HepG2 (cell line): ENCODE measurements at regions not wholly inside any gene's neighbourhood (a gene's known extent, or its start where the extent isn't known, plus 50 kb on each side); places are given as distances from the start of the nearest gene placed in this dataset.

Experiments used
- EP300 ChIP-seq, 3 experiments: sonication (generic) in 1 of 3; formaldehyde crosslinking in 1 of 3; IDR thresholded peaks; 2 replicates each; pipeline versions ENCODE4 v1.5.1 to v1.6.1; 2011 to 2020; ENCODE audit warnings: low read depth in 2 of 3, low read length in 2 of 3, borderline replicate concordance in 1 of 3, improper control_type of control experiment in 1 of 3, mild to moderate bottlenecking in 1 of 3, missing genetic modification reagents in 1 of 3, moderate library complexity in 1 of 3
- FOXA3 ChIP-seq: IDR thresholded peaks from 2 replicates; pipeline ENCODE4 v1.6.1; 2016; ENCODE audit warnings: missing genetic modification reagents, missing compliant biosample characterization
- FOXM1 ChIP-seq: sonication (generic); formaldehyde crosslinking; IDR thresholded peaks from 2 replicates; pipeline ENCODE4 v1.5.0; 2020; ENCODE audit warnings: missing genetic modification reagents
- GABPA ChIP-seq, 2 experiments: IDR thresholded peaks; 2 replicates each; pipeline ENCODE4 v1.6.1; 2011 to 2016; ENCODE audit warnings: low read depth in 2 of 2, low read length in 1 of 2, missing biosample characterization in 1 of 2, missing genetic modification characterization in 1 of 2
- IRF2 ChIP-seq: IDR thresholded peaks from 2 replicates; pipeline ENCODE4 v1.6.1; 2018; ENCODE audit warnings: missing genetic modification reagents, missing compliant biosample characterization
- MAFG ChIP-seq: sonication (generic); formaldehyde crosslinking; IDR thresholded peaks from 2 replicates; pipeline ENCODE4 v1.5.1; 2020; ENCODE audit warnings: mild to moderate bottlenecking, missing genetic modification reagents
- SALL1 ChIP-seq: sonication (generic); formaldehyde crosslinking; IDR thresholded peaks from 2 replicates; pipeline ENCODE4 v1.8.0; 2022; ENCODE audit warnings: mild to moderate bottlenecking, missing genetic modification reagents
- SKI ChIP-seq: fragments of 450-650 bp; IDR thresholded peaks from one replicate; pipeline ENCODE4 v1.6.1; 2018; ENCODE audit warnings: mild to moderate bottlenecking; ENCODE audit not compliant: partially characterized antibody
- SRY ChIP-seq: sonication (generic); formaldehyde crosslinking; IDR thresholded peaks from 2 replicates; pipeline ENCODE4 v1.8.0; 2022; ENCODE audit warnings: mild to moderate bottlenecking, missing genetic modification reagents
- TEAD3 ChIP-seq: optimal IDR thresholded peaks from 2 replicates; pipeline ENCODE3; 2016; ENCODE audit warnings: borderline replicate concordance
- ZMYM2 ChIP-seq: sonication (generic); formaldehyde crosslinking; IDR thresholded peaks from 2 replicates; pipeline ENCODE4 v1.8.0; 2022; ENCODE audit warnings: mild to moderate bottlenecking, missing genetic modification reagents
- ZNF577 ChIP-seq: sonication (generic); formaldehyde crosslinking; IDR thresholded peaks from 2 replicates; pipeline ENCODE4 v1.4.0; 2020; ENCODE audit warnings: mild to moderate bottlenecking, low read depth, missing genetic modification reagents, borderline replicate concordance
- ZNF652 ChIP-seq: IDR thresholded peaks from 2 replicates; pipeline ENCODE4 v1.6.1; 2016; ENCODE audit warnings: low read depth, borderline replicate concordance
- ZNF792 ChIP-seq: IDR thresholded peaks from 2 replicates; pipeline ENCODE4 v1.6.1; 2016
- ZNF891 ChIP-seq: sonication (generic); formaldehyde crosslinking; IDR thresholded peaks from 2 replicates; pipeline ENCODE4 v1.5.0; 2020; ENCODE audit warnings: mild to moderate bottlenecking, missing genetic modification reagents
- TF ChIP-seq, protein P1 (sequence below): sonication (generic); formaldehyde crosslinking; IDR thresholded peaks from 2 replicates; pipeline ENCODE4 v1.4.0; 2020; ENCODE audit warnings: mild to moderate bottlenecking, missing genetic modification reagents
- TF ChIP-seq, protein P2 (sequence below): IDR thresholded peaks from 2 replicates; pipeline ENCODE4 v1.6.1; 2012; ENCODE audit warnings: low read depth, low read length, improper control_type of control experiment
- TF ChIP-seq, protein P3 (sequence below): sonication (generic); formaldehyde crosslinking; IDR thresholded peaks from 2 replicates; pipeline ENCODE4 v1.4.0; 2020; ENCODE audit warnings: mild to moderate bottlenecking, missing genetic modification reagents
- TF ChIP-seq, protein P4 (sequence below): sonication (generic); formaldehyde crosslinking; IDR thresholded peaks from 2 replicates; pipeline ENCODE4 v1.4.0; 2020; ENCODE audit warnings: mild to moderate bottlenecking, low read depth, missing genetic modification reagents

DNA sequence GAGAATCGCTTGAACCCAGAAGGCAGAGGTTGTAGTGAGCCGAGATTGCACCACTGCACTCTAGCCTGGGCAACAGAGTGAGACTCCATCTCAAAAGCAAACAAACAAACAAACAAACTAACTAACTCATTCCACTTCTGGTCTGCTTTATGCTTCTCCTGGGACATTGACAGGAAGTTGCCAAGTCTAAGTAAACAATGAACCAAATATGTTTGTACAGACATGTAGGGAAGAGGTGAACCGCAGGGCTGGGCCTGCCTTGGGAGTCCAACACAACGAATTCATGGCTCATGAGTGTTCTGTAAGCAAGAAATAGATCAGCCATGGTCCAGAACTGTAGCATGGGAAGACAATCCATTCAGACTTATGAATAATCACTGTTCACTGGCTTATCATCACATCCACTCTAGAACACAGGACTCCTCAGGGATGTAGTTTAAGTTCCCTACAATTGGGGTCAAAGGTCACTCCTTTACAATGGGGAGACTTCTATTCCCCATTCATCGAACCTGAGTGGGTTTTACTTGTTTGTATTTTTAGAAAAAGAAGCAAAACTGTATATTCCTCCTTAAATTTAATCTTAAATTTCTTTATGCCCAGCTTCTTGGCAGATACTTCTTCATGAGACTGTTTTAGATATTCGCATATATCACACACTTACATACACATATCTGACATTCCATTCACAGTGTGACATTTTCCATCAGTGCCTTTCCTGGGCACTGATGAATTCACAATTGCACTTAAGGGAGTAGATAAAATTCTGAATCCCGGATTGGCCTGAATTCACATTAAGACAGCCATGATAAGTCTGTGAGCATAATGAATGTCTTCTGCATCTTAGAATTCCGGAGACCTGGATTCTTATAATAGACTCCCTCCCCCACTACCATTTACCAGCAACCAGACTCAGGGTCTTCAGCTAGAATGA, 159.1 kb upstream of the EEPD1 start (continued):
- TF ChIP-seq, protein P1, sequence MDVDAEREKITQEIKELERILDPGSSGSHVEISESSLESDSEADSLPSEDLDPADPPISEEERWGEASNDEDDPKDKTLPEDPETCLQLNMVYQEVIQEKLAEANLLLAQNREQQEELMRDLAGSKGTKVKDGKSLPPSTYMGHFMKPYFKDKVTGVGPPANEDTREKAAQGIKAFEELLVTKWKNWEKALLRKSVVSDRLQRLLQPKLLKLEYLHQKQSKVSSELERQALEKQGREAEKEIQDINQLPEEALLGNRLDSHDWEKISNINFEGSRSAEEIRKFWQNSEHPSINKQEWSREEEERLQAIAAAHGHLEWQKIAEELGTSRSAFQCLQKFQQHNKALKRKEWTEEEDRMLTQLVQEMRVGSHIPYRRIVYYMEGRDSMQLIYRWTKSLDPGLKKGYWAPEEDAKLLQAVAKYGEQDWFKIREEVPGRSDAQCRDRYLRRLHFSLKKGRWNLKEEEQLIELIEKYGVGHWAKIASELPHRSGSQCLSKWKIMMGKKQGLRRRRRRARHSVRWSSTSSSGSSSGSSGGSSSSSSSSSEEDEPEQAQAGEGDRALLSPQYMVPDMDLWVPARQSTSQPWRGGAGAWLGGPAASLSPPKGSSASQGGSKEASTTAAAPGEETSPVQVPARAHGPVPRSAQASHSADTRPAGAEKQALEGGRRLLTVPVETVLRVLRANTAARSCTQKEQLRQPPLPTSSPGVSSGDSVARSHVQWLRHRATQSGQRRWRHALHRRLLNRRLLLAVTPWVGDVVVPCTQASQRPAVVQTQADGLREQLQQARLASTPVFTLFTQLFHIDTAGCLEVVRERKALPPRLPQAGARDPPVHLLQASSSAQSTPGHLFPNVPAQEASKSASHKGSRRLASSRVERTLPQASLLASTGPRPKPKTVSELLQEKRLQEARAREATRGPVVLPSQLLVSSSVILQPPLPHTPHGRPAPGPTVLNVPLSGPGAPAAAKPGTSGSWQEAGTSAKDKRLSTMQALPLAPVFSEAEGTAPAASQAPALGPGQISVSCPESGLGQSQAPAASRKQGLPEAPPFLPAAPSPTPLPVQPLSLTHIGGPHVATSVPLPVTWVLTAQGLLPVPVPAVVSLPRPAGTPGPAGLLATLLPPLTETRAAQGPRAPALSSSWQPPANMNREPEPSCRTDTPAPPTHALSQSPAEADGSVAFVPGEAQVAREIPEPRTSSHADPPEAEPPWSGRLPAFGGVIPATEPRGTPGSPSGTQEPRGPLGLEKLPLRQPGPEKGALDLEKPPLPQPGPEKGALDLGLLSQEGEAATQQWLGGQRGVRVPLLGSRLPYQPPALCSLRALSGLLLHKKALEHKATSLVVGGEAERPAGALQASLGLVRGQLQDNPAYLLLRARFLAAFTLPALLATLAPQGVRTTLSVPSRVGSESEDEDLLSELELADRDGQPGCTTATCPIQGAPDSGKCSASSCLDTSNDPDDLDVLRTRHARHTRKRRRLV (CRISPR knock-in tag) = no peak
- no peak for TF ChIP-seq ZNF891
- no peak for TF ChIP-seq FOXM1 (CRISPR knock-in tag)
- no peak for TF ChIP-seq ZNF792 (CRISPR knock-in tag)
- no peak for TF ChIP-seq SRY (CRISPR knock-in tag)
- TF ChIP-seq IRF2 = no peak
- peak in 1 of 2 experiments; percentile 57; a peak in 1 of 4 replicates for TF ChIP-seq EP300 (IDR thresholded peaks at IDR 0.05; ENCODE audit: low read depth in 2 of 2, low read length in 2 of 2)
- TF ChIP-seq EP300 (CRISPR knock-in tag; IDR thresholded peaks at IDR 0.05; ENCODE audit: borderline replicate concordance) = no peak
- no peak for TF ChIP-seq TEAD3
- TF ChIP-seq, protein P2, sequence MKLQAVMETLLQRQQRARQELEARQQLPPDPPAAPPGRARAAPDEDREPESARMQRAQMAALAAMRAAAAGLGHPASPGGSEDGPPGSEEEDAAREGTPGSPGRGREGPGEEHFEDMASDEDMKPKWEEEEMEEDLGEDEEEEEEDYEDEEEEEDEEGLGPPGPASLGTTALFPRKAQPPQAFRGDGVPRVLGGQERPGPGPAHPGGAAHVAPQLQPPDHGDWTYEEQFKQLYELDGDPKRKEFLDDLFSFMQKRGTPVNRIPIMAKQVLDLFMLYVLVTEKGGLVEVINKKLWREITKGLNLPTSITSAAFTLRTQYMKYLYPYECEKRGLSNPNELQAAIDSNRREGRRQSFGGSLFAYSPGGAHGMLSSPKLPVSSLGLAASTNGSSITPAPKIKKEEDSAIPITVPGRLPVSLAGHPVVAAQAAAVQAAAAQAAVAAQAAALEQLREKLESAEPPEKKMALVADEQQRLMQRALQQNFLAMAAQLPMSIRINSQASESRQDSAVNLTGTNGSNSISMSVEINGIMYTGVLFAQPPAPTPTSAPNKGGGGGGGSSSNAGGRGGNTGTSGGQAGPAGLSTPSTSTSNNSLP = no peak
- no peak for TF ChIP-seq ZNF577
- TF ChIP-seq MAFG (CRISPR knock-in tag) = no peak
- 0 out of 2 replicates have a peak, but pooled peaks have one; percentile 29 for TF ChIP-seq ZMYM2 (CRISPR knock-in tag)
- TF ChIP-seq, protein P3, sequence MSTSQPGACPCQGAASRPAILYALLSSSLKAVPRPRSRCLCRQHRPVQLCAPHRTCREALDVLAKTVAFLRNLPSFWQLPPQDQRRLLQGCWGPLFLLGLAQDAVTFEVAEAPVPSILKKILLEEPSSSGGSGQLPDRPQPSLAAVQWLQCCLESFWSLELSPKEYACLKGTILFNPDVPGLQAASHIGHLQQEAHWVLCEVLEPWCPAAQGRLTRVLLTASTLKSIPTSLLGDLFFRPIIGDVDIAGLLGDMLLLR = no peak
- TF ChIP-seq SALL1 (CRISPR knock-in tag) = peak; percentile 34; the same call in 1 of the 2 replicates
- peak; percentile 72 for TF ChIP-seq SKI
- no peak for TF ChIP-seq ZNF652
- TF ChIP-seq GABPA (IDR thresholded peaks at IDR 0.05; ENCODE audit: low read depth, low read length) = no peak
- peak; percentile 59 for TF ChIP-seq GABPA (CRISPR knock-in tag; IDR thresholded peaks at IDR 0.05; ENCODE audit: low read depth)
- peak; percentile 73 for TF ChIP-seq FOXA3 (CRISPR knock-in tag)
- TF ChIP-seq, protein P4, sequence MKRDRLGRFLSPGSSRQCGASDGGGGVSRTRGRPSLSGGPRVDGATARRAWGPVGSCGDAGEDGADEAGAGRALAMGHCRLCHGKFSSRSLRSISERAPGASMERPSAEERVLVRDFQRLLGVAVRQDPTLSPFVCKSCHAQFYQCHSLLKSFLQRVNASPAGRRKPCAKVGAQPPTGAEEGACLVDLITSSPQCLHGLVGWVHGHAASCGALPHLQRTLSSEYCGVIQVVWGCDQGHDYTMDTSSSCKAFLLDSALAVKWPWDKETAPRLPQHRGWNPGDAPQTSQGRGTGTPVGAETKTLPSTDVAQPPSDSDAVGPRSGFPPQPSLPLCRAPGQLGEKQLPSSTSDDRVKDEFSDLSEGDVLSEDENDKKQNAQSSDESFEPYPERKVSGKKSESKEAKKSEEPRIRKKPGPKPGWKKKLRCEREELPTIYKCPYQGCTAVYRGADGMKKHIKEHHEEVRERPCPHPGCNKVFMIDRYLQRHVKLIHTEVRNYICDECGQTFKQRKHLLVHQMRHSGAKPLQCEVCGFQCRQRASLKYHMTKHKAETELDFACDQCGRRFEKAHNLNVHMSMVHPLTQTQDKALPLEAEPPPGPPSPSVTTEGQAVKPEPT (CRISPR knock-in tag) = no peak
